SK-N-SH (cell line): ENCODE measurements at regions not wholly inside any gene's neighbourhood (a gene's known extent, or its start where the extent isn't known, plus 50 kb on each side); places are given as distances from the start of the nearest gene placed in this dataset.
A peak's percentile ranks its signal among the peaks of the same experiment; 100 is the strongest.

Experiments
- CTCF ChIA-PET: fragments of 300-600, 350-600 bp; formaldehyde crosslinking; extraction: SDS; loops from one replicate; lab custom pipeline; 2021; lab: Yijun Ruan, JAX
- POLR2A ChIA-PET: fragments of 350-600 bp; sonication (Branson Sonifier 250); formaldehyde crosslinking; extraction: SDS; loops from one replicate; lab custom pipeline; 2020; ENCODE audit warnings: antibody characterized with exemption, inconsistent platforms; lab: Yijun Ruan, JAX
- DNase-seq: peaks from one replicate; pipeline ENCODE4 v3.0.0; 2012
- H2AFZ ChIP-seq: fragments of 200-600 bp; sonication (generic); 2 replicates; pipeline ENCODE4 v1.8.1; 2016; ENCODE audit warnings: antibody characterized with exemption, mild to moderate bottlenecking, low read depth
- H3F3A ChIP-seq: fragments of 200-600 bp; sonication (generic); replicated peaks from 2 replicates; pipeline ENCODE3; 2016; ENCODE audit warnings: antibody characterized with exemption, mild to moderate bottlenecking; ENCODE audit not compliant: insufficient read depth
- H3K27ac ChIP-seq, 2 experiments: fragments of 200-500 bp in 1 of 2; fragments of 200-600 bp in 1 of 2; sonication (Bioruptor generic) in 1 of 2; sonication (generic), shearing (Covaris generic) in 1 of 2; 2 replicates each; pipeline versions ENCODE4 v1.5.1 to v1.6.1; 2014 to 2016; ENCODE audit warnings: low read depth in 2 of 2, inconsistent platforms in 1 of 2, low read length in 1 of 2, mild to moderate bottlenecking in 1 of 2, mixed read lengths in 1 of 2
- H3K27me3 ChIP-seq: fragments of 200-600 bp; sonication (generic), shearing (Covaris generic); 2 replicates; pipeline ENCODE4 v1.6.1; 2016; ENCODE audit warnings: mixed run types; ENCODE audit not compliant: insufficient read depth
- H3K36me3 ChIP-seq, 2 experiments: fragments of 200-500 bp in 1 of 2; fragments of 200-600 bp in 1 of 2; sonication (Bioruptor generic) in 1 of 2; sonication (generic) in 1 of 2; replicated peaks in 1 of 2; 2 replicates each; pipeline versions ENCODE3 to v1.5.1; 2014 to 2016; ENCODE audit warnings: low read length in 1 of 2, mild to moderate bottlenecking in 1 of 2; ENCODE audit not compliant: insufficient read depth in 2 of 2, control insufficient read depth in 1 of 2
- H3K4me1 ChIP-seq, 2 experiments: fragments of 200-500 bp in 1 of 2; fragments of 200-600 bp in 1 of 2; sonication (Bioruptor generic) in 1 of 2; sonication (generic), shearing (Covaris generic) in 1 of 2; 2 replicates each; pipeline versions ENCODE4 v1.5.1 to v1.6.1; 2014 to 2016; ENCODE audit warnings: low read depth in 1 of 2, low read length in 1 of 2, mixed run types in 1 of 2; ENCODE audit not compliant: insufficient read depth in 2 of 2, control insufficient read depth in 1 of 2
- H3K4me2 ChIP-seq: fragments of 200-600 bp; sonication (generic), shearing (Covaris generic); 2 replicates; pipeline ENCODE4 v1.6.1; 2017; ENCODE audit warnings: mixed run types
- H3K4me3 ChIP-seq, 2 experiments: fragments of 200-500 bp in 1 of 2; fragments of 200-600 bp in 1 of 2; sonication (Bioruptor generic) in 1 of 2; sonication (generic), shearing (Covaris generic) in 1 of 2; 2 replicates each; pipeline versions ENCODE4 v1.5.1 to v1.8.1; 2014 to 2016; ENCODE audit warnings: low read depth in 2 of 2, inconsistent platforms in 1 of 2, low read length in 1 of 2, mild to moderate bottlenecking in 1 of 2, mixed read lengths in 1 of 2, moderate library complexity in 1 of 2
- H3K79me2 ChIP-seq: fragments of 200-600 bp; sonication (generic); 2 replicates; pipeline ENCODE4 v1.8.1; 2017; ENCODE audit warnings: mild to moderate bottlenecking; ENCODE audit not compliant: insufficient read depth
- H3K9ac ChIP-seq: fragments of 200-600 bp; sonication (generic); 2 replicates; pipeline ENCODE4 v1.6.1; 2017; ENCODE audit warnings: mixed run types
- H3K9me2 ChIP-seq: fragments of 200-600 bp; sonication (generic); 2 replicates; pipeline ENCODE4 v1.6.1; 2017; ENCODE audit warnings: mixed run types
- H3K9me3 ChIP-seq: fragments of 200-600 bp; sonication (generic); 2 replicates; pipeline ENCODE4 v1.6.1; 2017; ENCODE audit warnings: mixed run types, mild to moderate bottlenecking, moderate library complexity
- H4K20me1 ChIP-seq: fragments of 200-600 bp; sonication (generic); 2 replicates; pipeline ENCODE4 v1.6.1; 2017; ENCODE audit warnings: mild to moderate bottlenecking, mixed run types; ENCODE audit not compliant: insufficient read depth
- CHD2 ChIP-seq: fragments of 150-350 bp; IDR thresholded peaks from 2 replicates; pipeline ENCODE4 v1.6.1; 2018; ENCODE audit warnings: low read length; ENCODE audit not compliant: partially characterized antibody
- EP300 ChIP-seq, 2 experiments: IDR thresholded peaks; 2 replicates each; pipeline versions ENCODE4 v1.4.0 to v1.6.1; 2012; ENCODE audit warnings: borderline replicate concordance in 1 of 2, low read depth in 1 of 2, low read length in 1 of 2
- EZH2phosphoT487 ChIP-seq: fragments of 200-600 bp; sonication (generic); IDR thresholded peaks from 2 replicates; pipeline ENCODE4 v1.6.1; 2017; ENCODE audit warnings: low read depth, mixed run types, mild to moderate bottlenecking, antibody characterized with exemption, moderate library complexity, borderline replicate concordance
- FOSL2 ChIP-seq: IDR thresholded peaks from 2 replicates; pipeline ENCODE4 v1.4.0; 2012; ENCODE audit warnings: low read depth, mild to moderate bottlenecking, moderate library complexity, borderline replicate concordance
- FOXJ3 ChIP-seq: sonication (generic); formaldehyde crosslinking; IDR thresholded peaks from 2 replicates; pipeline ENCODE4 v1.5.1; 2020; ENCODE audit warnings: mild to moderate bottlenecking, missing genetic modification reagents
- FOXM1 ChIP-seq: IDR thresholded peaks from 2 replicates; pipeline ENCODE4 v1.4.0; 2012; ENCODE audit warnings: low read depth, mild to moderate bottlenecking
- GABPA ChIP-seq: IDR thresholded peaks from 2 replicates; pipeline ENCODE4 v1.4.0; 2012; ENCODE audit warnings: low read depth, mild to moderate bottlenecking
- GATA2 ChIP-seq: sonication (generic); formaldehyde crosslinking; IDR thresholded peaks from 2 replicates; pipeline ENCODE4 v1.5.0; 2020; ENCODE audit warnings: mild to moderate bottlenecking, missing genetic modification reagents
- JUND ChIP-seq: IDR thresholded peaks from 2 replicates; pipeline ENCODE4 v1.4.0; 2012
- MEF2A ChIP-seq: IDR thresholded peaks from 2 replicates; pipeline ENCODE4 v1.4.0; 2012; ENCODE audit warnings: low read depth, borderline replicate concordance
- MXI1 ChIP-seq: IDR thresholded peaks from 2 replicates; pipeline ENCODE4 v1.6.1; 2012; ENCODE audit warnings: mild to moderate bottlenecking, low read depth, low read length, improper control_type of control experiment
- NFIC ChIP-seq: IDR thresholded peaks from 2 replicates; pipeline ENCODE4 v1.4.0; 2012; ENCODE audit warnings: borderline replicate concordance
- NRF1 ChIP-seq: IDR thresholded peaks from 2 replicates; pipeline ENCODE4 v1.6.1; 2012; ENCODE audit warnings: low read depth, mild to moderate bottlenecking, low read length
- POLR2AphosphoS5 ChIP-seq: IDR thresholded peaks from 2 replicates; pipeline ENCODE4 v1.6.1; 2012; ENCODE audit warnings: low read depth, low read length
- RAD21 ChIP-seq: IDR thresholded peaks from 2 replicates; pipeline ENCODE4 v1.6.1; 2012; ENCODE audit warnings: mild to moderate bottlenecking, low read length
- RCOR1 ChIP-seq: fragments of 150-350 bp; IDR thresholded peaks from 2 replicates; pipeline ENCODE4 v1.6.1; 2017; ENCODE audit warnings: antibody characterized with exemption, low read length
- RXRA ChIP-seq: IDR thresholded peaks from 2 replicates; pipeline ENCODE4 v1.4.0; 2012; ENCODE audit warnings: low read depth, mild to moderate bottlenecking, borderline replicate concordance
- SIN3A ChIP-seq: IDR thresholded peaks from 2 replicates; pipeline ENCODE4 v1.6.1; 2012; ENCODE audit warnings: low read depth, mild to moderate bottlenecking, low read length, moderate library complexity, borderline replicate concordance
- TAF1 ChIP-seq: IDR thresholded peaks from 2 replicates; pipeline ENCODE4 v1.6.1; 2012; ENCODE audit warnings: low read depth, mild to moderate bottlenecking, low read length, moderate library complexity, borderline replicate concordance
- TEAD4 ChIP-seq: IDR thresholded peaks from 2 replicates; pipeline ENCODE4 v1.4.0; 2012; ENCODE audit warnings: mild to moderate bottlenecking, borderline replicate concordance; ENCODE audit not compliant: insufficient read depth
- YY1 ChIP-seq: IDR thresholded peaks from 2 replicates; pipeline ENCODE4 v1.4.0; 2012; ENCODE audit warnings: low read depth, mild to moderate bottlenecking
- whole genome bisulfite sequencing: methylation state at CpG from one replicate; pipeline ENCODE4 v1.1.6; 2017; ENCODE audit warnings: low lambda C conversion rate; 5-methylcytosine and 5-hydroxymethylcytosine counted together
- TF ChIP-seq, protein P1 (sequence below): fragments of 200-600 bp; sonication (generic); IDR thresholded peaks from 2 replicates; pipeline ENCODE4 v1.6.1; 2017; ENCODE audit warnings: antibody characterized with exemption, mild to moderate bottlenecking, moderate library complexity
- TF ChIP-seq, protein P2 (sequence below): IDR thresholded peaks from 2 replicates; pipeline ENCODE4; 2012
- TF ChIP-seq, protein P3 (sequence below): IDR thresholded peaks from 2 replicates; pipeline ENCODE4 v1.4.0; 2012; ENCODE audit warnings: low read depth, borderline replicate concordance
- TF ChIP-seq, protein P4 (sequence below): IDR thresholded peaks from 2 replicates; pipeline ENCODE4 v1.4.0; 2012; ENCODE audit warnings: low read depth, borderline replicate concordance
- TF ChIP-seq, protein P5 (sequence below): fragments of 150-350 bp; IDR thresholded peaks from 2 replicates; pipeline ENCODE4 v1.6.1; 2017; ENCODE audit warnings: antibody characterized with exemption, low read length, low read depth, borderline replicate concordance
- TF ChIP-seq, protein P6 (sequence below): IDR thresholded peaks from 2 replicates; pipeline ENCODE4 v1.4.0; 2012; ENCODE audit warnings: low read depth

DNA sequence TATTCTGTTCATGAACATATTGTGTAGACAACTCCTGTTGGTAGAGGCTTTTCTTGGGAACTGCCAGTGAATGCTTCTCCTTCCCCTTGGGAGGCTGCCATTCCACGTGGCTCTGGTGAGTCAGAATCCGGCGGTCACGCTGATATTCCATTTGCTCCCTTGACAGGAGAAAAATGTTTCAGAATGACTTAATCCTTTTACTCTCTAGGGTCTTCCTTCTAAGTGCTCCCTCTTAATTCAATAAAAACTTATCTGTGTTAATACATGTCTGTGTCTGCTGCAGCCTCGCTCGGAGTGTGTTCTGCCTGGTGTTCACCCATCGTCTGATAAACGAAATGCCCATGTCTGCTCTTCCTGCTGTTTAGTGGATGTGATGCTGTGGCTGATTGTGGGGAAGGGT, 278.6 kb downstream of the ARHGAP12 start:
- 4% methylated on average over 8 of the region's 8 CpGs for WGBS
- Histone ChIP-seq H3K79me2 (no peaks in the 10 kb centered on the region), H3K4me2 (peak overlapping the region; percentile 59; the same call in 1 of the 2 replicates), H3K27ac (peak overlapping the region; percentile 65 to 93), H3K36me3 (no peaks in the 10 kb centered on the region), H2AFZ (peak overlapping the region; percentile 57), H3K9ac (no peak overlapping the region), H4K20me1 (no peaks in the 10 kb centered on the region), H3K27me3 (no peaks in the 10 kb centered on the region), H3K9me3 (no peaks in the 10 kb centered on the region), H3K4me1 (peaks cover 0 to 25% of the 10 kb centered on the region in 2 experiments; a peak in 2 of 4 replicates), H3K9me2 (no peaks in the 10 kb centered on the region), H3K4me3 (no peak overlapping the region; a peak in 1 of 4 replicates), H3F3A (peaks cover 13% of the 10 kb centered on the region)
- CTCF ChIA-PET: no interaction called here
- peak; percentile 74 for DNase-seq
- POLR2A ChIA-PET: no interaction called here
- TF ChIP-seq FOSL2 (peak; percentile 74; the same call in 1 of the 2 replicates), TEAD4 (0 out of 2 replicates have a peak, but pooled peaks have one; percentile 36), NFIC (peak; percentile 59; the same call in 1 of the 2 replicates), NRF1 (no peak), RAD21 (peak; percentile 49), RCOR1 (peak; percentile 95), SIN3A (0 out of 2 replicates have a peak, but pooled peaks have one; percentile 40), POLR2AphosphoS5 (peak; percentile 14; the same call in 1 of the 2 replicates), EP300 (IDR thresholded peaks at IDR 0.05; ENCODE audit: borderline replicate concordance in 1 of 2, low read depth in 1 of 2, low read length in 1 of 2) (peak; percentile 30 to 96; a peak in 3 of 4 replicates), FOXJ3 (CRISPR knock-in tag) (peak; percentile 91; the same call in 1 of the 2 replicates), GATA2 (CRISPR knock-in tag) (peak; percentile 97), TAF1 (no peak), JUND (peak; percentile 71), RXRA (no peak), MXI1 (peak; percentile 99), MEF2A (no peak), YY1 (peak; percentile 44; the same call in 1 of the 2 replicates), FOXM1 (no peak), CHD2 (peak; percentile 71), EZH2phosphoT487 (no peak), GABPA (no peak)
- TF ChIP-seq, protein P1, sequence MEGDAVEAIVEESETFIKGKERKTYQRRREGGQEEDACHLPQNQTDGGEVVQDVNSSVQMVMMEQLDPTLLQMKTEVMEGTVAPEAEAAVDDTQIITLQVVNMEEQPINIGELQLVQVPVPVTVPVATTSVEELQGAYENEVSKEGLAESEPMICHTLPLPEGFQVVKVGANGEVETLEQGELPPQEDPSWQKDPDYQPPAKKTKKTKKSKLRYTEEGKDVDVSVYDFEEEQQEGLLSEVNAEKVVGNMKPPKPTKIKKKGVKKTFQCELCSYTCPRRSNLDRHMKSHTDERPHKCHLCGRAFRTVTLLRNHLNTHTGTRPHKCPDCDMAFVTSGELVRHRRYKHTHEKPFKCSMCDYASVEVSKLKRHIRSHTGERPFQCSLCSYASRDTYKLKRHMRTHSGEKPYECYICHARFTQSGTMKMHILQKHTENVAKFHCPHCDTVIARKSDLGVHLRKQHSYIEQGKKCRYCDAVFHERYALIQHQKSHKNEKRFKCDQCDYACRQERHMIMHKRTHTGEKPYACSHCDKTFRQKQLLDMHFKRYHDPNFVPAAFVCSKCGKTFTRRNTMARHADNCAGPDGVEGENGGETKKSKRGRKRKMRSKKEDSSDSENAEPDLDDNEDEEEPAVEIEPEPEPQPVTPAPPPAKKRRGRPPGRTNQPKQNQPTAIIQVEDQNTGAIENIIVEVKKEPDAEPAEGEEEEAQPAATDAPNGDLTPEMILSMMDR: no peak
- TF ChIP-seq, protein P2, sequence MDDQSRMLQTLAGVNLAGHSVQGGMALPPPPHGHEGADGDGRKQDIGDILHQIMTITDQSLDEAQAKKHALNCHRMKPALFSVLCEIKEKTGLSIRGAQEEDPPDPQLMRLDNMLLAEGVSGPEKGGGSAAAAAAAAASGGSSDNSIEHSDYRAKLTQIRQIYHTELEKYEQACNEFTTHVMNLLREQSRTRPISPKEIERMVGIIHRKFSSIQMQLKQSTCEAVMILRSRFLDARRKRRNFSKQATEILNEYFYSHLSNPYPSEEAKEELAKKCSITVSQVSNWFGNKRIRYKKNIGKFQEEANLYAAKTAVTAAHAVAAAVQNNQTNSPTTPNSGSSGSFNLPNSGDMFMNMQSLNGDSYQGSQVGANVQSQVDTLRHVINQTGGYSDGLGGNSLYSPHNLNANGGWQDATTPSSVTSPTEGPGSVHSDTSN: peak; percentile 58
- TF ChIP-seq, protein P3, sequence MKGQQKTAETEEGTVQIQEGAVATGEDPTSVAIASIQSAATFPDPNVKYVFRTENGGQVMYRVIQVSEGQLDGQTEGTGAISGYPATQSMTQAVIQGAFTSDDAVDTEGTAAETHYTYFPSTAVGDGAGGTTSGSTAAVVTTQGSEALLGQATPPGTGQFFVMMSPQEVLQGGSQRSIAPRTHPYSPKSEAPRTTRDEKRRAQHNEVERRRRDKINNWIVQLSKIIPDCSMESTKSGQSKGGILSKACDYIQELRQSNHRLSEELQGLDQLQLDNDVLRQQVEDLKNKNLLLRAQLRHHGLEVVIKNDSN: peak; percentile 78; the same call in 1 of the 2 replicates
- TF ChIP-seq, protein P4, sequence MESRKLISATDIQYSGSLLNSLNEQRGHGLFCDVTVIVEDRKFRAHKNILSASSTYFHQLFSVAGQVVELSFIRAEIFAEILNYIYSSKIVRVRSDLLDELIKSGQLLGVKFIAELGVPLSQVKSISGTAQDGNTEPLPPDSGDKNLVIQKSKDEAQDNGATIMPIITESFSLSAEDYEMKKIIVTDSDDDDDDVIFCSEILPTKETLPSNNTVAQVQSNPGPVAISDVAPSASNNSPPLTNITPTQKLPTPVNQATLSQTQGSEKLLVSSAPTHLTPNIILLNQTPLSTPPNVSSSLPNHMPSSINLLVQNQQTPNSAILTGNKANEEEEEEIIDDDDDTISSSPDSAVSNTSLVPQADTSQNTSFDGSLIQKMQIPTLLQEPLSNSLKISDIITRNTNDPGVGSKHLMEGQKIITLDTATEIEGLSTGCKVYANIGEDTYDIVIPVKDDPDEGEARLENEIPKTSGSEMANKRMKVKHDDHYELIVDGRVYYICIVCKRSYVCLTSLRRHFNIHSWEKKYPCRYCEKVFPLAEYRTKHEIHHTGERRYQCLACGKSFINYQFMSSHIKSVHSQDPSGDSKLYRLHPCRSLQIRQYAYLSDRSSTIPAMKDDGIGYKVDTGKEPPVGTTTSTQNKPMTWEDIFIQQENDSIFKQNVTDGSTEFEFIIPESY: no peak
- TF ChIP-seq, protein P5, sequence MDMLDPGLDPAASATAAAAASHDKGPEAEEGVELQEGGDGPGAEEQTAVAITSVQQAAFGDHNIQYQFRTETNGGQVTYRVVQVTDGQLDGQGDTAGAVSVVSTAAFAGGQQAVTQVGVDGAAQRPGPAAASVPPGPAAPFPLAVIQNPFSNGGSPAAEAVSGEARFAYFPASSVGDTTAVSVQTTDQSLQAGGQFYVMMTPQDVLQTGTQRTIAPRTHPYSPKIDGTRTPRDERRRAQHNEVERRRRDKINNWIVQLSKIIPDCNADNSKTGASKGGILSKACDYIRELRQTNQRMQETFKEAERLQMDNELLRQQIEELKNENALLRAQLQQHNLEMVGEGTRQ: no peak
- TF ChIP-seq, protein P6, sequence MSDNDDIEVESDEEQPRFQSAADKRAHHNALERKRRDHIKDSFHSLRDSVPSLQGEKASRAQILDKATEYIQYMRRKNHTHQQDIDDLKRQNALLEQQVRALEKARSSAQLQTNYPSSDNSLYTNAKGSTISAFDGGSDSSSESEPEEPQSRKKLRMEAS: peak; percentile 98
